Loucy (cell line): ENCODE measurements at regions not wholly inside any gene's neighbourhood (a gene's known extent, or its start where the extent isn't known, plus 50 kb on each side); places are given as distances from the start of the nearest gene placed in this dataset.

Experiments
- H2AFZ ChIP-seq: fragments of 200-600 bp; sonication (generic); 2 replicates; pipeline ENCODE4 v1.6.0; 2016; ENCODE audit warnings: antibody characterized with exemption, mild to moderate bottlenecking, low read length, moderate library complexity
- H3F3A ChIP-seq: fragments of 200-600 bp; 2 replicates; pipeline ENCODE4 v1.6.0; 2016; ENCODE audit warnings: antibody characterized with exemption, low read depth, mild to moderate bottlenecking
- H3K27me3 ChIP-seq: fragments of 200-600 bp; sonication (generic); 2 replicates; pipeline ENCODE4 v1.6.1; 2014; ENCODE audit warnings: low read length, mild to moderate bottlenecking; ENCODE audit not compliant: insufficient read depth, poor library complexity, severe bottlenecking
- H3K36me3 ChIP-seq: fragments of 200-600 bp; sonication (generic); 2 replicates; pipeline ENCODE4 v1.6.1; 2016; ENCODE audit warnings: low read length; ENCODE audit not compliant: insufficient read depth
- H3K4me1 ChIP-seq: fragments of 200-600 bp; sonication (generic); 2 replicates; pipeline ENCODE4 v1.5.1; 2014; ENCODE audit warnings: low read length, mild to moderate bottlenecking; ENCODE audit not compliant: insufficient read depth, poor library complexity, severe bottlenecking
- H3K4me2 ChIP-seq: fragments of 200-600 bp; sonication (generic); 2 replicates; pipeline ENCODE4 v1.6.0; 2014; ENCODE audit warnings: antibody characterized with exemption, low read length, low read depth, mild to moderate bottlenecking; ENCODE audit not compliant: poor library complexity, severe bottlenecking
- H3K4me3 ChIP-seq: fragments of 200-600 bp; sonication (generic); 2 replicates; pipeline ENCODE4 v1.5.1; 2014; ENCODE audit warnings: low read length, mild to moderate bottlenecking, mixed read lengths; ENCODE audit not compliant: poor library complexity, severe bottlenecking
- H3K79me2 ChIP-seq: fragments of 200-600 bp; sonication (generic); 2 replicates; pipeline ENCODE4 v1.6.1; 2014; ENCODE audit warnings: low read length; ENCODE audit not compliant: insufficient read depth
- H3K9ac ChIP-seq: fragments of 200-600 bp; sonication (generic); 2 replicates; pipeline ENCODE4 v1.6.0; 2014; ENCODE audit warnings: mild to moderate bottlenecking, low read depth, low read length, moderate library complexity; ENCODE audit not compliant: poor library complexity, severe bottlenecking
- H3K9me2 ChIP-seq: fragments of 200-600 bp; sonication (generic); replicated peaks from 2 replicates; pipeline ENCODE4 v1.6.1; 2016; ENCODE audit warnings: low read depth, low read length, mixed read lengths
- H3K9me3 ChIP-seq: fragments of 200-600 bp; sonication (generic); 2 replicates; pipeline ENCODE4 v1.6.1; 2014; ENCODE audit warnings: mild to moderate bottlenecking, antibody characterized with exemption, low read length, low read depth; ENCODE audit not compliant: insufficient read depth
- H4K20me1 ChIP-seq: fragments of 200-600 bp; sonication (generic); 2 replicates; pipeline ENCODE4 v1.6.0; 2014; ENCODE audit warnings: antibody characterized with exemption, low read length, mild to moderate bottlenecking; ENCODE audit not compliant: insufficient read depth, poor library complexity, severe bottlenecking
- CTCF ChIP-seq: fragments of 200-600 bp; sonication (generic); conservative IDR thresholded peaks from 2 replicates; pipeline ENCODE4 v1.5.1; 2014; ENCODE audit warnings: mild to moderate bottlenecking, antibody characterized with exemption, low read length
- EZH2phosphoT487 ChIP-seq: fragments of 200-600 bp; IDR thresholded peaks from 2 replicates; pipeline ENCODE4 v1.6.1; 2018; ENCODE audit warnings: antibody characterized with exemption, mild to moderate bottlenecking, moderate library complexity, borderline replicate concordance

GRCh38 chr4:123517176-123517575 is 120.6 kb downstream of the SPRY1 start:
- Histone ChIP-seq H3K36me3 (no peaks in the 10 kb centered on the region), H3K4me2 (no peak overlapping the region), H3K4me1 (no peaks in the 10 kb centered on the region), H3K27me3 (no peaks in the 10 kb centered on the region), H3K9ac (no peak overlapping the region), H3K4me3 (no peak overlapping the region), H2AFZ (no peak overlapping the region), H3K9me2 (no peaks in the 10 kb centered on the region), H3K79me2 (no peaks in the 10 kb centered on the region), H3K9me3 (no peaks in the 10 kb centered on the region), H3F3A (no peaks in the 10 kb centered on the region), H4K20me1 (no peaks in the 10 kb centered on the region)
- TF ChIP-seq CTCF, result no peak
- no peak for TF ChIP-seq EZH2phosphoT487

GRCh38 chr4:123517971-123518370 is 121.4 kb downstream of the SPRY1 start:
- no peak overlapping the region for H3K4me3 ChIP-seq
- H3K4me2 ChIP-seq, result no peak overlapping the region
- TF ChIP-seq CTCF (no peak), EZH2phosphoT487 (no peak)
- H3K4me1 ChIP-seq, result no peaks in the 10 kb centered on the region
- H3K36me3 ChIP-seq, result no peaks in the 10 kb centered on the region
- no peaks in the 10 kb centered on the region for H4K20me1 ChIP-seq
- H3K9me2 ChIP-seq, result no peaks in the 10 kb centered on the region
- H3K79me2 ChIP-seq, result no peaks in the 10 kb centered on the region
- no peak overlapping the region for H2AFZ ChIP-seq
- no peaks in the 10 kb centered on the region for H3F3A ChIP-seq
- no peaks in the 10 kb centered on the region for H3K9me3 ChIP-seq
- H3K9ac ChIP-seq, result no peak overlapping the region
- H3K27me3 ChIP-seq, result no peaks in the 10 kb centered on the region

GRCh38 chr4:123520325-123520724 is 123.7 kb downstream of the SPRY1 start:
- H3K27me3 ChIP-seq, result no peaks in the 10 kb centered on the region
- no peaks in the 10 kb centered on the region for H3K9me3 ChIP-seq
- H3K4me3 ChIP-seq, result no peak overlapping the region
- H3K9me2 ChIP-seq, result no peaks in the 10 kb centered on the region
- no peaks in the 10 kb centered on the region for H3K79me2 ChIP-seq
- H3K9ac ChIP-seq, result no peak overlapping the region
- no peaks in the 10 kb centered on the region for H3F3A ChIP-seq
- H4K20me1 ChIP-seq, result no peaks in the 10 kb centered on the region
- TF ChIP-seq EZH2phosphoT487 (no peak), CTCF (no peak)
- no peak overlapping the region for H3K4me2 ChIP-seq
- no peak overlapping the region for H2AFZ ChIP-seq
- H3K36me3 ChIP-seq, result no peaks in the 10 kb centered on the region
- no peaks in the 10 kb centered on the region for H3K4me1 ChIP-seq
